ENCODE measurements at regions not wholly inside any gene's neighbourhood (a gene's known extent, or its start where the extent isn't known, plus 50 kb on each side); places are given as distances from the start of the nearest gene placed in this dataset.

DNA sequence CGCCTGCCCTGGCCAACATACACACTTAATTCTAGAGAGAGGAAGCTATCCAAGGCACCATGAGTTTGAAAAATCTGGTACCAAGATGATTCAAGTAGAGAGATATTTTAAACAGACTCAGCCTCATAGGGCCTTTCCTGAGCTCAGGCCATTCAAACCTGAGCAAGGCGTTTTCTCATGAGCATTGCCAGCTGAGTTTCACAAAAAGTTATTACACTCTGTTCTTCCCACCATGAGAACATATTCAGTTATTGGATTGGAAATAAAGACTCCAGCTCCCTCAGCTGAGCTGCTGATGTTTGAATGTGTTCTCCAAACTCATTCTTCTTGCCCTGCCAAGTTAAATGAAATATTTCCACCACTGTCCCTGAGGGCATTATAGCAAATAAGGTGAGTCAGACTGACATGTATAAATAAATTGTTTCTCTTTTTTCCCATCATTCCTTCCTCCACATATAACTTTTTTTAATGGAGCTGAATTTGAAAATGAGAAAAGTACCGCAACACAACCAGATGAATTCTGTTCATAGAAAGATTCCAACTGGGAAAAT is 429.6 kb downstream of the RAB28 start:
- DNase-seq (ENCODE audit: low read depth in 2 of 2) = no peak

DNA sequence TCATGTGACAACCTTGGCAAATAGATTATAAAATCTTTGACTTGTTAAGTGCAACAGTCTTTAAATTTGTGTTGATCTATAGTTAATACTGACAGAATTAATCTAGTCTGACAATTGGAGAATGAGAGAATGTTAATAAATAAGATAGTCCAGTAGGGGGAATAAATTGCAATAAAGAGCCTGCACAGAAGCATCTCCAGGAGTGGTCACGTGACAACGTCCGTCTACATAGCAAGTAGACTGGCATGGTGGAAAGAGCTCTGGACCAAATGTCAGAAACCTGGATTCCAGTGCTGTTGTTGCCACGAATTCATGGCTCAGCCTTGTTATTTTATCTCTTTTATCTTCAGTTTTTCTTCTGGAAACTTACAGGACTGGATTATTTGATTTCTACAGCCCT is 436.5 kb downstream of the RAB28 start:
- no peak for DNase-seq (ENCODE audit: low read depth in 2 of 2)

DNA sequence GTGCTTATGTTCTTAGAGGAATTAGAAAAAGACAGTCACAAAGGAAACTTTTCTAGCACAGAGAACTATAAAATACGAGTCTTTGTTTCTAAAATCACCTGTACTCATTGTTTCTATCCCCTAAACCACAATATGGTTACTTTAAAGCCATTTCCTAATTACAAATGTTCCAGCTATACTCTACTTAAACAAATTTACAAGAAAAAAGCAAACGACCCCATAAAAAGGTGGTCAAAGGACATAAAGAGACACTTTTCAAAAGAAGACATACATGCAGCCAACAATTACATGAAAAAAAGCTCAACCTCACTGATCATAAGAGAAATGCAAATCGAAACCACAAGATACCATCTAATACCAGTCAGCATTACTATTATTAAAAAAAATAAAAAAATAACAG is 447.3 kb downstream of the RAB28 start:
- no peak for DNase-seq (ENCODE audit: low read depth in 2 of 2)

DNA sequence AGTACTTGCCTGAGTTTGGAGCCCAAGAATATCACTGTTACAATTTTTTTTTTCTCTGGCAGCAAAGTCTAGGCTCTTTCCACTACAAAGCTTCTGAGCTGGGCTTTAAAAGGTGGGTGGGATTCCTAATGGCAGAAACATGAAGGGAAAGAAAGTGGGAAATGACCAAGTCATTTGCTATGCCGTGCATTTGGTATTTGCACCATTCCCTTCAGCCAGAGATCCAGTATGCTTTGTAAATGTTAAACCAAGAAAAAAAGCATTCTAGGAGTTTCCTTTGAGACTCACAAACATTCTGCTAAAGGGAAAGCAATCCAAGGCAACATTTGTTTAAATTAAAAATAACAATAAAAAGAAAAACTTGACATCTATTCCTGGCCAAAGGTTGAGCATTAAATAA is 451.2 kb downstream of the RAB28 start:
- no peak for DNase-seq (ENCODE audit: low read depth in 2 of 2)

DNA sequence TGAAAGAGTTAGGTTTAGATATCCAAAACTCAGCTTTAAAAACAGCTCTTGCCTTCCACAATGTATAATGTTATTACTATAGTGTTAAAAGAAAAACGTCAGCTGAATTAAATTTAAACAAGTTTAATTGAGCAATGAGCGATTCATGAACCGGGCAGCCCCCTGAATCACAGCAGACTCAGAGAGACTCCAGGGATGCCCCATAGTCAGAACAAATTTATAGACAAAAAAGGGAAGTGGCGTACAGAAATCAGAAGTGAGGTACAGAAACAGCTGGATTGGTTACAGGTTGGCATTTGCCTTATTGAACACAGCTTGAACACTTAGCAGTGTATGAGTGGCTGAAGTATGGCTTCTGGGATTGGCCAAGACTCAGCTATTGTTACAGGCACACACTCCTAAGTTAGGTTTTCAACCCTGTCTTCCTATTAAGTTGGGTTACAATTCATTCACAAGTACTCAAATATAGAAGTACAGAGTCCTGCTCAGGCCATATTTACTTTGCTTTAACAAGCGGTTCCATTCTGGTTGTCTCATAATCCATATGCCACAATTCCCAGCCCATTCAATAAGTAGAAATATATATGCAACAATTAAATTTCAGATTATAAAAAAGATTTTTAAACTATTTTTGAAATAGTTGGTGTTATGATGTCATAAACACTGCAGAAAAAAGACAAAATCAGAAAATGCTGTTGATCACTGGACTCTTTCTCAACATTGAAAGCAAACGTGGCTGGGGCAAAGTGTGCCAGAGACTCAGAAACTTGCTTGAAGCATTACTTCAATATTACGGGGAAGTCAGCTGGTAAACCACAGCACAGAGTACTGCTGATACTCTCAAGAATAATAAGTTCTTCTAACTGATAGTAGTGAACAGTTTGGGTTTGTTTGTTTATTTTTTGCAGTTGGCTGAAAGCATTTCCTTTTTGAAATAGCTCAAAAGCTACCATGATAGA is 459.7 kb downstream of the RAB28 start:
- DNase-seq (ENCODE audit: low read depth in 2 of 2) = no peak

DNA sequence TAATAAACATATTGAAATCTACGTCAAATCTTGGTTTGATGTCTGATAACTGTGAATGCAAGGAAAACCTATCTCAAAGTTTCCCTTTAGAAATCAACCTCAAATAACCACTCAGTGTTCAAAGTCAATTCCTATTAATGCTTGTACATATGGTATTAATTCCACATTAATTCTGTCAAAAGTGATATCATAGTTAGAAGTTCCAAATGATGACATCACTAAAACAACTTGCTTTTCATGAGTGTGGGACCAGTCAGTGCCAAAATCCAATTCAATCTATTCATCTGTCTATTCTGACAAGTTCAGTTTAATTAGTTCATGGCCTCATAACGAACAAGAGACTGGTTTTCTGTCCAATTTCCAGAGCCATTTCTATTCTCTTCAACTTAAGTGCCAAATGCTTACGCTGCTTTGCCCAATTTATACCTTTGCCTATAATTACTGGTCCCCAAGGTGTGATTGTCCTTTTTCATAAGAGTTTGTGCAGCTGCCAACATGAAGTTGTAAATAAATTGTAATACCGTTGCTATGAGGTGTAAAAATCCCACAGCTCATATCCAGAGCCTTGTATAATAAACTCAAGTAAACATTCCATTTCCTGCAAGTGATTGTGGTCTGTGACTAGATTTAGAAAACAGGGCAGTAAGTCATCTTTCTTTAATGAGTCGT is 476.2 kb downstream of the RAB28 start:
- DNase-seq (ENCODE audit: low read depth in 2 of 2) = no peak

DNA sequence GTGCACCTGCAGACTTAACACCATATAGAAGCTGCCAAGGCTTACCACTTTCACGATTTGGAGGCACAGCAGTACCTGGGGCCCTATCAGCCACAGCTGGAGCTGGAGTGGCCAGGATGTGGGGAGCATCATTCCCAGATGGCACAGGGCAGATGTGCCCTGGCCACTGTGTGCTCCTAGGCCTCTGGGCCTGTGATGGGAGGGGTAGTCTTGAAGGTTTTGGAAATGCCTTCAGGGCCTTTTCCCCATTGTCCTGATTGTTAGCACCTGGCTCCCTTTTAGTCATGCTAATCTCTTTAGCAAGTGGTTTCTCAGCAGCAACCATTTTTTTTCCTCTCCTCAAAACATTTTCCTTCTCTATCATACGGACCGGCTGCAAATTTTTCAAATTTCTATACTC is 490.2 kb downstream of the RAB28 start:
- DNase-seq (ENCODE audit: low read depth in 2 of 2) = no peak

DNA sequence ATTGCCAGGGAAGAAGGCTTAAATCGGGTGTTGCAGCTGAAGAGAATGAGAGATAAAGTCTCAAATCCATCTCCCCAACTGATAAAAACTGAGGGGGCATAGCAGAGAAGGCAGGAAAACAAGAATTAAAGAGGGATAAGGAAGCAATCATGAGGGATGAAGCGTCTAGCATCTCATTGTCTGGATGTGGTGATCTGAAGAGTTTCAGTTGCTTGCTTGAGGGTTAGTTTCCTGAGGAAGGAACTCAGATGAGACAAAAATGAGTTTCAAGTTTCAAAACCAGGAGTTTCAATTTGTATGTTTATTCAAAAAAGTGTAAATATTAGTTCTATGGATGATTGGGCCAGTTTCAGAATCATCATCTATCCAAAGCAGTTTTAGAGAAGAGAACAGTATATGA is 496.9 kb downstream of the RAB28 start:
- DNase-seq (ENCODE audit: low read depth in 2 of 2) = no peak

DNA sequence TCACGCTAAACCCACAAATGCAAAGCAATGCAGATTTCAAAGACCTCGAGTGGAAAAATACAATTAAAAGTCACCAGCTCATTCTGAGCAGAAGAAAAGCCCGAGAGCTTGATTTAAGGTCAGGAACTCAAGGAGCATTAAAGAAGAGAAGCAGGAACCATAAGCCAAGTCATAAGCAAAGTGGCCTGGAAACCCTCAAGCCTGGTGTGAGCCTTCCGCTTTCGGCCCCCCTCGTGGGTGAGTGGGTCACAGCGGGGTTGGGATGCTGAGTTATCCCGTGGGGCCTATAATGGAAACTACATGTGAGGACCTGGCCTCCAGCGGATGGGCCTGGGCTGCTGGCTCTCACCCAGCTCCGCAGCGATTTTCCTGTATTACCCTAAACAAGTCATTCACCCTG is 504.3 kb downstream of the RAB28 start:
- no peak for DNase-seq (ENCODE audit: low read depth in 2 of 2)

DNA sequence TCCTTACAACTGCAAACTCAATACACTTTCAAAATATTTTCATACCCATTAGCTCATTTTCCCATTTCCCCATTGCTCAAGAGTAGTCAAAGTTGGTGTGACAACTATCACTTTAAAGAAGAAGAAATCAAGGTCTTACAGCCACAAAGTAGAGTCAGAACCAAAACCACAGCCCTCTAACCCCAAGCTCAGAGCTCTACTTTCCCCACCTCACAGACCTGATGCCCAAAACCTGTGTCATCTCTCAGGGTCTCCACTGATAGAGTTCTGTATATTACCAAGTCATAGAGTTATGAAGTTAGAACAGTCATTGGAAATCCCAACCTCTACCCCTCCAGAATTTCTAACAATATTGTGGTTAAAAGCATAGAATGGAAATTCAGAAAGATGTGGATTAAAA is 505.8 kb downstream of the RAB28 start:
- DNase-seq (ENCODE audit: low read depth in 2 of 2) = no peak

DNA sequence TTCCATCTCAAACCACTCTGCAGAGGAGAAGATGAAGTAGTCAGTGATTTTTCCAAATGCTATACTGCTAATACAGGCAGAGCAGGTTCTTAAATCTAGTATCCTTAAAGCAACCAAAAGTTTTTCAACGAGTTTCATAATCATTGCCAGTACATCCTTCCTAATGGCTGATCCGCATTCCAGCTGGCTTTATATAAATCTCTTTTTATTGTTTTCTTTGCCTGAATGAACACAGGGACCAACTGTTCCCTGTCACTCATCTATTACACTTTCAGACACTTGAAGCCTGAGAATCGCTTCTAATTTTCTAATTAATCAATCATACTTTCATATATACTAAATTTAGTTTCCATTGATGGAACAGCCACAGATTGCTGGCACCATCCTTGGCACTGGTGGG is 508.6 kb downstream of the RAB28 start:
- DNase-seq (ENCODE audit: low read depth in 2 of 2) = no peak

DNA sequence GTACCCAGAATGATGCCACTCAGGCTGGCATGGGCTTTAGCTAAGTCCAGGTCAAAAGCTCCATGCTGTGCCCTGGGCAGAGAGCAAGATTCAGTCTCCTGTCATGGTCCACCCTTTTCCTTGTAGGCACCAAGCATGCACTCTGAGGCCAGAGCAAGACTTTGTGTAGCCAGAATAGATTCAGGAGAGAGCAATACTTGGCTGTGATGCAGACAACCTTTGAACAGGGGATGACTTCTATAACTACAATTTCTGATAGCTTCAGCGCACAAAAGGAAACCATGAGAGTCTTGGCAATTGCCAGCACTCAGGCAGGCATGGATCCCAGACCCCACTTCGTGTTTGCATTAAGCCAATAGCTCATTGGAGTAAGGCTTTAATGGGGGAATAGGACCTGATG is 510.6 kb downstream of the RAB28 start:
- no peak for DNase-seq (ENCODE audit: low read depth in 2 of 2)

DNA sequence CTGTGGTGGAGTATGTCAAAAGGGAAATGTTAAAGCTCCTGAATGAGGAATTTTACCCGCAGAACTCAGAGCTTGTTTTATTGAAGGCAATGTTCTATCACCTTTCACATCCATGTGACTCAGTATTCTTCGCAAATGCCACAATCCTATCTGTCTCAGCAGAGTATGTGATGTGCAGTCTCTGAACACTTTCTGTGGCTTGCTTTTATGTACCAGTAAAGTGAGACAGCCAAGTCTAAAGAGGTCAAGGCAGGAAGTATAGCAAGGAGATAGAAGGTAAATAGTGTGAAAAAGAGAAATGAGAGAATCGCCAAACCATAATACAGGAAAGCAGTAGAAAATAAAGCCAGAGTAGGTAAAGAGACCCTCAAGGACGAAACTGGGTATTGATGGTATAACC is 515.8 kb downstream of the RAB28 start:
- no peak for DNase-seq (ENCODE audit: low read depth in 2 of 2)

DNA sequence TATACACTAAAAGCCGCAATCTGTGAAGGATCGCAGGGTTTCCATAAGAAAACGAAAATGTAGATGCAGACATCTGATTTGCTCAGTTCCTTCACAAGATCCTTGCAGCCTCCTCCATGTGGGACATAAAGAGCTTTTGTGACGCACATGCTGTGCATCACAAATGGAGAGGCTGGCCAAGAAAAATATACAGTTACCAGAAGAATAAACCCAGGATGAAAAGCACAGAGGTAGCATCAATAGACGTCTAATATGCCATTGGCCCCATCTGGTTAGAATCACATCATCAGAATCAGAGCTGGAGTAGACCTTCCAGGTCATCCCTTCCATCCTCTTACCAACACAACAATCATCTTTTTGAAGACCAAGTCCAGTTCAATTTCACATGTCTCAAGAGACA is 517.4 kb downstream of the RAB28 start:
- no peak for DNase-seq (ENCODE audit: low read depth in 2 of 2)

DNA sequence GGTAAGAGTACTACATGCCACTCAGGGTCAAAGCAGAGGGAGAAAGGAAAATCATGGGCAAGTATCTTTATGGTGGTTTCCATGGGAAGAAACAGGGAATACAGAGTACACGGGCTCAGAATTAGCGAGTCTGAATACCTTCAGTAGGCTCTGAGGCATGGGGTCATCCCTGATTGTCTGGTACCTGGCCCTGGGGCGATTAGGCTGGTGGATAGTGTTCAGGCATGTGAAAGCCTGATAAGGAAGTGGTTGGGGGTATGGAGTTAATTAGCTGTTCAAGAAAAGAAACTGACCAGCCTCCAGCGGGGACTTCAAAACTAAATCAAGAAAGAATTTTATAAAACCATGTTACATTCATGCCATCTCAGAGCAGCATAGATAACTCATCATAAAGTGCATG is 518.8 kb downstream of the RAB28 start:
- DNase-seq (ENCODE audit: low read depth in 2 of 2) = no peak

DNA sequence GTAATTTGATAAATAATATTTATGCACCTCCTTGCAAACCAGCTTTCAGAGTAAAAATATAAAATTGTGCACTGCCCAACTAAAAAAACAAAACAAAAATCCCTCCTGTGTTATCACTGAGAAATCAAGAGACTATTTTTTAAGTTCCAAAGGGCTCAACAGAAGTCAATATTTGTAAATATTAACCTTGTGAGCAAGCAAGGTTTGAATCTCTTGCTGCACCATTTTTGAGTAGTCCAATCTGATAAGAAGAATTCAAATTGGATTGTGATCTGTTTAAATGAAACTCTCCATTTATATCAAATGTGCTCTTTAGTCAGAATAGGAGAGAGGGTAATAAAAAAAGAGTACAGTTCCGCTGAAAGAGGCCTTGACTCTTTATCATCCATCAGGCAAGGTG is 520.2 kb downstream of the RAB28 start:
- DNase-seq (ENCODE audit: low read depth in 2 of 2) = no peak

DNA sequence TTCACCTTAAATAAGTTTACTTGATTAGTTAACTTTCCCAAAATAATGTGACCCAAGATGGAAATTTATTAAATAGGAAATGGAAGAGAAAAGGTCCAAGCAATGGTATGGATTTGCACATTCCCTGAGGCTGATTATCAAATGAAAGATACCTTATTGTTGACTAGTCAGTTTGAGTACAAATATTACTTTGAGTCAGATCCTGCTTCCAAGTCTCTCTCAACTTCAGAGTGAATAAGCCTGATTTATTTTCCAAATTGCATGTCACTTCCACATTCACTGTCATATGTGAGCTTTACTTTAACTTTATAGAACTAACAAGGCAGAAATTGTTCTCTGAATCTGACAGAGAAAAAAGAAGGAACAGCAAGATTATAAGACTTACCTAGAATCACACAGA is 520.8 kb downstream of the RAB28 start:
- no peak for DNase-seq (ENCODE audit: low read depth in 2 of 2)

DNA sequence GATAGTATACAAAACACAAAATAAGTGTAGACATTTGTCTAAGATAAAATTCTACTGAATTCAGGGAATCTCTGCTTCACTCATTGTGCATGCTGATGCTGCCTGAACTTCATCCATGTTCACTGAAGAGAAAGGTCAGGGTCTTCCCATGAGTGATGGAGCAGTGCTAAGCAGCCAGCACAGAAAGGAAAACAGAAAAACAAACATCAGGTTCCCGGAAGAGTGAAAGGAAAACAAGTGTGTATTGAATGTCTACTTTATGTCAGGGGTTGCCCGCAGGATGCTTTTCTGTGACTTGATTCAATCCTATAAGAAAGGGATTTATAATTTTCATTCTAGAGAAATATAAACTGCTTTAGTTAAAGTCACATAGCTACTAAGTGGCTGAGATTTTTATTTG is 522.4 kb downstream of the RAB28 start:
- DNase-seq (ENCODE audit: low read depth in 2 of 2) = no peak

DNA sequence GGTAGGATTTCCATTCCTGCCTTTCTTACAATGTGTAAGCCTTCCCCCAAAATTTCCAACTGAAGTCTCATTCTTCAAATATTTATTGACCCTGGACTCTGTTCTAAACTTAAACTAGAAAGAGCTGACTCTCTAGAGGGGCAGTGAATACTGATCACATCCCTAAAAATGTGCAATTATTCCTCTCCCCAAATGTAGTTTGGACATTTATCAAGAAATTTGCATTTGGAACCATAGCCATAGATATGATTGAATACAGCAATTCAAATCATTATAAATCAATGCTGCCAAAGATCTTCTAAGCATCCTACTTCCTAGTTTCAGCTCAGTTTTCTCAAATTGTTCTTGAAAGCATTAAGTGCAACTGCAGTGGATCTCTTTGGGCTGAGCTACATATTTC is 525.7 kb downstream of the RAB28 start:
- no peak for DNase-seq (ENCODE audit: low read depth in 2 of 2)

DNA sequence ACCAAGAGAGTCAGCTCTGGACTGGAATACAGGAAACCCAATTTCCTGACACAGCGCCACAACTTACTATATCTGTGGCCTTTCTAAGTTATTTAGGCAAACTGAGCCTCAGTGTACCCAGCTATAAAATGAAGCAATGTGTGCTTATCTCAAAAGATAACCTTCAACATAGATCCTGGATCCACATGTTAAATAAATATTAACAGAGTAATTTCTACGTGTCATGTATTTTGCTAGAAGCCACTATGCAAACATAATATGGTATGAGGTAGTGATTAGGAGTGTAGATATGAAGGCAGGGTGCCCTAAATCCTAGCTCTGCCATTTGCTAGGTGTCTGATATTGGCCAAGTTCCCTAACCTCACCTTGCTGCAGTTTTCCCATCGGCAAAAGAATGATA is 527.0 kb downstream of the RAB28 start:
- DNase-seq (ENCODE audit: low read depth in 2 of 2) = no peak

DNA sequence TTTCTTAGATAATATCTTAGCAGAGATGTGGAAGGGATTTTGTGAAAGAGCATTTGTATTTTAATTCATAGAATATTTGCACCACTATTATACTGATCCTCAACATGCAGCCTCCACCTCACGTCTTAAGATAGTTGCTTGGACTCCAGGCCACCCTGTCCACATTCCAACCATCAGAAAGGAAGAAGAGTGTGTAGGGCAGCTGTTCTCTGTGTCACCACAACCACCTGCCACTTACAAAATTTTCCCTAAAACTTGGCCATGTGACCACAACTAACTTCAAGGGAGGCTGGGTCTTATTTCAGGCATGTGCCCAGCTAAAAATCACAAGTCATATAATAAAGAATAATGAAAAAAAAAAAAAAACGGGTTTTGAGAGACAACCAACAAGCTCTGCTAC is 528.1 kb downstream of the RAB28 start:
- DNase-seq (ENCODE audit: low read depth in 2 of 2) = no peak

DNA sequence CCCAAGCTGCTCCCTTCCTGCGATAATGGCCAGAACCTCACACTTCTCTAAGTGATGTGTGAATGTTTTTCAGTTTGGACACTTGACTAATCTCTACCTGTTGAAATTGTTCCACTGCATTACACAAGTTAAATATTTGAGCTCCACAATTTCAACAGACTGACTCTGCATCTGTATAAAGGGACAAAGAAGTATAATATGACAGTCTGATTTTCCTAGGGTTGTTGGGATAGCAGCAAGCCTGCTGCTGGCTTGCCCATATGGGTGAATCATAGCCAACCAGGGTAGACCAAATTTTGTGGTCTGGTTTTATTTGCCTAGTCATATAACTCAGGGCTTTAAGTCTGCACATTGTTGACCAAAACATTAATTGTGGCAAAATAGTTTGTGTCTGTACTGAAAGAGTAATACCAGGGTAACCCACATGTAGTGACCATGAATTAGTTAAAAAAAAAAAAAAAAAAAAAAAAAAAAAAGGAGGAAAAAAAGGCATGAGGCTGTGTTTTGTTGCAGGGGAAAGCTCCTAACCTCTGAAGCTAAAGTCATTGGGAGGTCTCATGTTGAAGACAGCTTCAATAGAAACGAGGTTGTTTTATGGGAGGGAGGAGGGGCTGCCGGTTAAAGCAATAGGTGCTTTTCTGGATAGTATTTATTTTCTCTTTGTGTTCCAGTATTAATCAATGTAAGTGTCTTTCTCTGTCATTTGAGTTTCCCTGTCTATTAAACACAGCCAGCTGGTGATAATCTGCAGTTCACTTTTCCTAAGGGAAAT is 534.2 kb downstream of the RAB28 start:
- no peak for DNase-seq (ENCODE audit: low read depth in 2 of 2)
